IMR-90 (cell line): ENCODE measurements at regions not wholly inside any gene's neighbourhood (a gene's known extent, or its start where the extent isn't known, plus 50 kb on each side); places are given as distances from the start of the nearest gene placed in this dataset.

ENCODE experiments used
- BHLHE40 ChIP-seq: fragments of 150-350 bp; IDR thresholded peaks from 2 replicates; pipeline ENCODE4 v1.6.1; 2016; ENCODE audit warnings: mild to moderate bottlenecking, low read depth, low read length
- CHD1 ChIP-seq: IDR thresholded peaks from 2 replicates; pipeline ENCODE4 v1.6.1; 2012; ENCODE audit warnings: low read depth, low read length, improper control_type of control experiment
- CTCF ChIP-seq: conservative IDR thresholded peaks from 2 replicates; pipeline ENCODE4 v1.5.1; 2012; ENCODE audit warnings: mild to moderate bottlenecking, low read depth, low read length, improper control_type of control experiment
- ELK1 ChIP-seq: fragments of 150-350 bp; IDR thresholded peaks from 2 replicates; pipeline ENCODE4 v1.6.1; 2016; ENCODE audit warnings: low read depth, mild to moderate bottlenecking, low read length, moderate library complexity, borderline replicate concordance
- FOS ChIP-seq: fragments of 150-350 bp; IDR thresholded peaks from 2 replicates; pipeline ENCODE4 v1.6.1; 2016; ENCODE audit warnings: low read depth, low read length
- MAFK ChIP-seq: IDR thresholded peaks from 2 replicates; pipeline ENCODE4 v1.6.1; 2012; ENCODE audit warnings: low read depth, low read length, improper control_type of control experiment
- MAZ ChIP-seq: IDR thresholded peaks from 2 replicates; pipeline ENCODE4 v1.6.1; 2012; ENCODE audit warnings: low read depth, mild to moderate bottlenecking, low read length, improper control_type of control experiment, moderate library complexity, borderline replicate concordance
- POLR2A ChIP-seq: IDR thresholded peaks from 2 replicates; pipeline ENCODE4 v1.6.1; 2012; ENCODE audit warnings: mild to moderate bottlenecking, low read depth, low read length
- RAD21 ChIP-seq: IDR thresholded peaks from 2 replicates; pipeline ENCODE4 v1.6.1; 2012; ENCODE audit warnings: low read length, improper control_type of control experiment
- RCOR1 ChIP-seq: IDR thresholded peaks from 2 replicates; pipeline ENCODE4 v1.6.1; 2012; ENCODE audit warnings: mild to moderate bottlenecking, low read length, improper control_type of control experiment; ENCODE audit not compliant: insufficient replicate concordance
- RFX5 ChIP-seq: IDR thresholded peaks from 2 replicates; pipeline ENCODE4 v1.8.0; 2012; ENCODE audit warnings: low read depth, mild to moderate bottlenecking, low read length, moderate library complexity
- SMC3 ChIP-seq: fragments of 150-350 bp; IDR thresholded peaks from 2 replicates; pipeline ENCODE4 v1.6.1; 2016; ENCODE audit warnings: low read depth, mild to moderate bottlenecking, antibody characterized with exemption, low read length, moderate library complexity
- USF2 ChIP-seq: fragments of 150-350 bp; IDR thresholded peaks from 2 replicates; pipeline ENCODE4 v1.6.1; 2017; ENCODE audit warnings: mild to moderate bottlenecking, antibody characterized with exemption, low read length, low read depth

GRCh38 chr4:66482186-66482585 lies 811.9 kb upstream of the EPHA5 start:
- no peak for TF ChIP-seq CTCF
- no peak for TF ChIP-seq POLR2A
- no peak for TF ChIP-seq RFX5
- TF ChIP-seq MAZ: no peak
- no peak for TF ChIP-seq RCOR1
- no peak for TF ChIP-seq RAD21
- TF ChIP-seq BHLHE40: no peak
- TF ChIP-seq SMC3: no peak
- TF ChIP-seq FOS: no peak
- TF ChIP-seq CHD1: no peak
- TF ChIP-seq ELK1: no peak
- TF ChIP-seq MAFK: no peak
- no peak for TF ChIP-seq USF2
